Spinal cord (tissue), 9 donors: ENCODE measurements at regions not wholly inside any gene's neighbourhood (a gene's known extent, or its start where the extent isn't known, plus 50 kb on each side); places are given as distances from the start of the nearest gene placed in this dataset.
"Not testable (repeated sequence)": the region's sequence is repeated elsewhere in the genome, so short reads cannot be mapped to it uniquely, and the experiment has no call there.

ENCODE experiments used
- DNase-seq, 6 donors: peaks; one replicate each; pipeline versions ENCODE4 v3.0.0 to v3.0.0-alpha.2; 2013 to 2015; ENCODE audit warnings: low spot score in 6 of 6, low read depth in 4 of 6
- H3K27ac ChIP-seq: one replicate; pipeline ENCODE4 v1.5.1; 2013; ENCODE audit warnings: low read depth, low read length, control low read depth
- H3K27me3 ChIP-seq: one replicate; pipeline ENCODE4 v1.6.1; 2013; ENCODE audit warnings: low read length; ENCODE audit not compliant: control insufficient read depth, insufficient read depth
- H3K36me3 ChIP-seq: one replicate; pipeline ENCODE4 v1.6.1; 2013; ENCODE audit warnings: low read length; ENCODE audit not compliant: control insufficient read depth, insufficient read depth
- H3K4me1 ChIP-seq: one replicate; pipeline ENCODE4 v1.6.1; 2013; ENCODE audit warnings: low read length; ENCODE audit not compliant: control insufficient read depth, insufficient read depth
- H3K4me3 ChIP-seq: one replicate; pipeline ENCODE4 v1.5.1; 2013; ENCODE audit warnings: low read depth, low read length, control low read depth
- H3K9me3 ChIP-seq: one replicate; pipeline ENCODE4 v1.6.1; 2013; ENCODE audit warnings: low read length; ENCODE audit not compliant: control insufficient read depth, insufficient read depth
- WGBS: methylation state at CpG from one replicate; pipeline ENCODE4 v1.1.5; 2013; ENCODE audit warnings: missing lambda C conversion rate; ENCODE audit not compliant: insufficient coverage; 5-methylcytosine and 5-hydroxymethylcytosine counted together
- donor health status: healthy.

DNA sequence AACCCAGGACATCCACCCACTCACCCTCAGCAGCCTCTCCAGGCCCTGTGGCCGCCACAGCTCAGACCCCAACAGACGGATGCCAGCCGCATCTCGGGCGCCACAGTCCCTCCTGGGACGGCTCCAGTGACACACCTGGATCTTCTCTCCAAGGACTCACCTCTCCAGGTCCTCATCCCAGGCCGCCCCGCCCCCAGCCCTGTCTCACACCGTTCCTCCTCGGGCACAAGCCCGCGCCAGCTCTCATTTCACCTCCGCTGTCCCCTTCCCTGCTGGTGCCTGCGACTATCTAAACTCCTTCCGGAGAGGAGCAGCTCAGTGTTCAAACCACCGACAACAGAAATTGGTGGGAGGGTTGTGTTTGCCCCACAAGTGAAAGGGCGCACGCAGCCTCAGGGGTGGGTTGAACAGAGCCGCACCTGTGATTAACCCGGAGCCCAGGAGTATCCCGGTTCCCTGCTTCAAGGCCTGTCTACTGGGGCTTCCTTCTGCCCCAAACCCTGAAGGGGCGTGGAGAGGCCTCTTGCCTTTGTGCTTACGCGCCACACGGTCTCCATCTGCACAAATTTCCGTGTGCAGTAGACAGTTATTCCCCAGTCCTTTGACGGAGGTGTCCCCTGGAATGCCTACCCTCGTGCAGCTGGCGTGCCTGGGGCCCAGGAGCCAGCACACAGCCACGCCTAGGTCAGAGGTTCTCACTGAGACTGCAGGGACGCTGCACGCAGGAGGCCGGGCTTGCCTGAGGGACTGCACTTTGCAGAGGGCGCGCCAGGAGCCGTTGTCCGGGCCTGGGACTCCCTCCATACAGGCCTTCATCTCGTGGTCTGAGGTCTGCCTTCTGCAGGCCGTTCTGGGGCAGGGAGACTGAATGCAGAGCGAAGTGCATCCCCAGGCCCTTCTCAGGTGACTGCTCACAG is 232.7 kb downstream of the DLL1 start:
- Histone ChIP-seq H3K27ac (no peak overlapping the region), H3K4me3 (no peak overlapping the region), H3K9me3 (no peaks in the 10 kb centered on the region), H3K4me1 (peaks cover 4% of the 10 kb centered on the region), H3K36me3 (no peaks in the 10 kb centered on the region), H3K27me3 (no peaks in the 10 kb centered on the region)
- DNase-seq = no peak
- 91% methylated on average over 30 of the region's 40 CpGs for WGBS

DNA sequence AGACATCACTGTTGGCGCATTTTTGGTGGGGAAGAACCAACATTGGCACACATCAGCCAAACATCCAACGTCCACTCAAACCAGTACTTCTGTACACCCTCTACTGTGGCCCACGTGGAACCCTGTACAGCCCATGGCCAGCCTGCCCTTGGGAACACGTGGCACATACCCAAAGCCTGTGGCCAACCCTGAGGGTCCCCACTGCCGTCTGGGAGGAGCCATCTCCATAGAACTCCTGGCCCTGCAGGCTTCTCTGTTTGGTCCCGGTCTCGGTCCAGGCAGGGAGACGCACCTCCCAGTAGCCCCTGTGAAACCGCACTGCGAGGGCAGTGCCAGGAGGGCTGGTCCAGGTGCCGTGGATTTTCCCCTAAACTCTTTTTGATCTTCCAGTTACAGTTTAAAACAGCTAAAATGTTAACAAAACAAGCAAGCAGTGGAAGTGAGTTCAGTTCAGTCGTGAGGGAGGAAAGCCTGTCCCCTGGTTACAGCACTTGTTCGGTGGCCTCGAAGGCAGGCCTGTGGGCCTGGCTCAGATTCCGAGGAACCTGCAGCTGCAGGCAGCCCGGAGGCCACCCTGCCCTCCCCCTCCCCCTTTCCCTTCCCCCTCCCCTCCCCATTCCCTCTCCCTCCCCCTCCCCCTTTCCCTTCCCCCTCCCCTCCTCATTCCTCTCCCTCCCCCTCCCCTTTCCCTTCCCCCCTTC is 233.7 kb downstream of the DLL1 start:
- DNase-seq = no peak
- WGBS = 87% methylated on average over 12 of the region's 16 CpGs

DNA sequence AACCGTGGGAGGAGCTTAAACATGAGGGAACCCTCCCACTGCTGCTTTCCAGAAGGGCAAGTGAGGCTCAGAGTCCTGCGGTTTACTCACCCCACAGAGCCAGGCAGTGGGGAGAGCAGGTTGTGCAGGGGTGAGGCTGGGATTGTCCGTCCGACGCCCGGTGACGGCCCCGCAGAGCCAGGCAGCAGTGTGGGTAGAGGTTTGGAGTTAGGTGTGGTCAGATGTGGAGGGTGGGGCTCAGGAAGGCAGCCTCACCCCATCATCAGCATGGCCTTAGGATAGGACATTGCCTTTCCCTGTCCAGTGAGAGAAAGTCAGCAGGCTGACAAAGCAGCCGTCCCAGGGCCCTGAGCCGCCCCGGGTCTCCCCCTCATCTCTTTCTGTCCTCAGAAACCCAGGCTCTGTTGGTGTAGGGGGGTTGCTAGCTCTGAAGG is 234.6 kb downstream of the DLL1 start:
- DNase-seq = no peak
- H3K27ac ChIP-seq = no peak overlapping the region
- 95% methylated on average over 2 of the region's 11 CpGs for WGBS
- H3K9me3 ChIP-seq = no peaks in the 10 kb centered on the region
- H3K27me3 ChIP-seq = no peaks in the 10 kb centered on the region
- no peak overlapping the region for H3K4me3 ChIP-seq
- no peaks in the 10 kb centered on the region for H3K4me1 ChIP-seq
- H3K36me3 ChIP-seq = no peaks in the 10 kb centered on the region

More for the DNA sequence above, 233.7 kb downstream of the DLL1 start:
- no peaks in the 10 kb centered on the region for H3K36me3 ChIP-seq
- H3K27ac ChIP-seq = no peak overlapping the region
- no peak overlapping the region for H3K4me3 ChIP-seq
- no peaks in the 10 kb centered on the region for H3K4me1 ChIP-seq
- no peaks in the 10 kb centered on the region for H3K9me3 ChIP-seq
- no peaks in the 10 kb centered on the region for H3K27me3 ChIP-seq

DNA sequence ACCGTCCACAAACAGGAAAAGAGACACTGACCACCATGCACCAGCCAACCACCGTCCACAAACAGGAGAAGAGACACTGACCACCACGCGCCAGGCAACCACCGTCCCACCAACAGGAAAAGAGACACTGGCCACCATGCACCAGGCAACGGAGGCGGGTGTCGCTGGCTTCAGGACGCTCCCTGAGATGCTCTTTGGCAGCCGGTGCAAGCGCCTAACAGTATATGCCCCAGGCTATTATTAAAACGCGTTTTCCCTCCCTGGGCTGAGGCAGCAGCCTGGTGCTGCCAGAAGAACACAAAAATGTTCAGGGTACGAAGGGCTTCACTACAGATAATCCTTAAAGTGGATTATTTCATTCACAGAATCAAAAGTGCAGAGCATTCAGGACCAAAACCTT is 235.1 kb downstream of the DLL1 start:
- H3K27me3 ChIP-seq, H3K9me3 ChIP-seq, DNase-seq, H3K36me3 ChIP-seq, H3K4me1 ChIP-seq, H3K27ac ChIP-seq, H3K4me3 ChIP-seq: not testable (repeated sequence)
- WGBS = 85% methylated on average over 12 of the region's 14 CpGs

DNA sequence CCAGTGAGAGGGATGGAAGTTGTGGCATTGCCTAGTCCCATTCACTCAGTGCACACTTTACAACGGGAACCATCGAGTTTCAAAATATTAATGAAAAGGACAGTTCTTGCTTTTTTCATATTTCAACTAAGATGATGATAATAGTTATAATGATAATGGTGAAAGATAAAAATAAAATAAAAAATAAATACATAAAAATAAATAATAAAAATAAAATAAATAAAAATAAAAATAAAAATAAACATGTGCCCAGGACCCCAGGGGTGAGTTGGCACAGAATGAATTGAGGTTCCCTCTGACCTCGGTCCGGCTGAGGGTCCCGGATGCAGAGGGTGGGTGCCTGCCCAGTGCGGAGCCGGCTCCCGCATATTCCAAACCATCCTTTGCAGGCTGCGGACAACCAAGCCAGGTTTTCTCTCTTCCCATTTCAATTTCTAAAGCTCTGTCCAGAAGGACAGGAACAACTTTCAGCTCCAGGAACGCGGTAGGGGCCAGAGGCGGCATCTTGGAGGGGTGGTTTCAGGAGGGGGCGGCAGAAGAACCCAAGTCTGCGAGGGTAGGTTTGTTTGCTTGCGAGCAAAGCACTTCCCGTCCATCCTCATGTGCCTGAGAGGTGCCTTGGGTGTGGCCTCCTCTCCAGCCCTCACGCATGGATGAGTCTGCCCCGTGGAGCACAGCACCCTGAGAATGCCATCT is 236.8 kb downstream of the DLL1 start:
- 93% methylated on average over 10 of the region's 18 CpGs for WGBS
- Histone ChIP-seq H3K4me1 (peaks cover 11% of the 10 kb centered on the region), H3K36me3 (no peaks in the 10 kb centered on the region), H3K4me3 (no peak overlapping the region), H3K27me3 (no peaks in the 10 kb centered on the region), H3K27ac (no peak overlapping the region), H3K9me3 (no peaks in the 10 kb centered on the region)
- DNase-seq = no peak

DNA sequence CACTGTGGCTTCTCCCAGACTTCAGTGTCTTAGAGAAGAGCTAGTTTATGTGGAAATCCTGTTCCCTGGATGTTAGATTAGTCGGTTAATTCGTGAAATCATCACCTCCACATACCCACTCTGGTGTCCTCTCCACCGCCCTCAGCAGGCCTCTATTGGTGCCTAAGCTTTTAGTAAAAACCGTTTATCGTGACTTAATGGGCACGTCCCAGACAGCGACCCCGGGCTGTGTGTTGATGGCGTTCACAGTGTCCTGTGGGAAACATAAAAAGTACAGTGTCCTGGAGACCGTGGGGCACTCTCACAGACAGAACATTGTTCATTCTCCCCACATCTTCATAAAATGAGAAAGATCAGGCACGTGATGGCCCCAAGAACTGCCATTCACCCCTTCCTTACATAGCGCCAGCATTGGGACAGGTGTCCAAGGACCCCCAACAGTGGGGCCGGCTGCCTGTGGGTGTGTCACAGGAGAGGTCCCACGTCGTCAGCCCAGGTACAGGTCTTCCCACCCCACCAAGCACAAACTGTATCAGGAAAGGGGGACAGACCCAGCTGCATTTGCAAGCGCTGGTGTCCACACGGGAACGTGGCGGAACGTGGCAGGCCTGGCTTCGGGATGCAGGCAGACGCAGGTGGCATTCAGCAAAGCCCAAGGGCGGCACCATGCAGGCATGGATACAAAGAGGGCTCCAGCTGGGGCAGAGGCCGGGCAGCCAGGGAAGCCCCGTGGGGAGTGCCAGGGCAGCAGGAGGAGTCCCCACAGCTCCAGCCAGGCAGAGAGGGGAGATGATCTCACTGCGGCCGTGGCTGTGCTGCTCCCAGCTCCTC is 237.7 kb downstream of the DLL1 start:
- no peaks in the 10 kb centered on the region for H3K27me3 ChIP-seq
- no peaks in the 10 kb centered on the region for H3K9me3 ChIP-seq
- no peak overlapping the region for H3K4me3 ChIP-seq
- H3K36me3 ChIP-seq = no peaks in the 10 kb centered on the region
- WGBS = 72% methylated on average over 15 of the region's 27 CpGs
- H3K27ac ChIP-seq = no peak overlapping the region
- peaks cover 11% of the 10 kb centered on the region for H3K4me1 ChIP-seq
- DNase-seq = no peak

DNA sequence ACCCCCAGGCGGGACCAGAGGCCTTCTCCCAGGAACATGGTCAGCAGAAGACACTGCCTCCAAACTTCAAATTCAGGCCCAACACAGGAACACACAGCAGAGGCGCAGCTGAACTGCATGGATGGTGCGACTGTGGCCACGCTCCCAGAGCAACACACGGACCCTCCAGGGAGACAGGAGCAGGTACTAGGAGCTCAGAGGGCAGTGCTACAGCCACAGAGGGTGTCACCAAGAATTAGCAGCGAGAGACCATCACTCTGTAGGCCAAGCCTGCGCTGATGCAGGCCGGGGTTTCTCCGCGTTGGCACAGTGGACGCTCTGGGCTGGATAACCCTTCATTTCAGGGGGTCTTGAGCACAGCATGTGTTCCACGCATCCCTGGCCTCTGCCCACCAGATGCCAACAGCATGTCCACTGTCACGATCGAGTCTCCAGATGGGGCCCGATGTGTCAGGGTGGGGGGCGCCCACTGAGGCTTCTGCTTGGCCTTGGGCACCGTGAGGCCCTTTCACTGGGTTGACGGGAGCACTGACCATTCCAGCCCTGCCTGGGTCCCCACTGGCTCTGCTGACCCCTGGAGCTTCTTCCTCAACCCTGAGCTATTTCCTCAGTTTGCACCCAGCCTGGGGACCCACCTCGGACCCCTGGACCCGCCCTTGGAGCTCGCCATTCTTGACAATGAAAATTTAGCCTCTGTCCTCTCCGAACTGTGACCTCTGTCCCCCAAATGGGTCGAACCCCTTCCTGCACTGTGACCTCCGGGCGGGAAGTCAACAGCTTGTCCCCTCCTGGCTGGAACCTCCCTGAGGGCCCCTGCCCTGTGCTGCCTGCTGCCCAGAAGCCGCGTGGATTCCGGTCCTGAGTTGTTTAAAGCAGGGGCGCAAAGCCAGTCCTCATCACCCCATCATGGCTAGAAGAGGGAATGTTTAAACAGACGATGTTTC is 239.4 kb downstream of the DLL1 start:
- no peak for DNase-seq
- Histone ChIP-seq H3K27me3 (no peaks in the 10 kb centered on the region), H3K4me3 (no peak overlapping the region), H3K9me3 (no peaks in the 10 kb centered on the region), H3K36me3 (no peaks in the 10 kb centered on the region), H3K27ac (no peak overlapping the region), H3K4me1 (peaks cover 11% of the 10 kb centered on the region)
- 92% methylated on average over 28 of the region's 30 CpGs for WGBS

DNA sequence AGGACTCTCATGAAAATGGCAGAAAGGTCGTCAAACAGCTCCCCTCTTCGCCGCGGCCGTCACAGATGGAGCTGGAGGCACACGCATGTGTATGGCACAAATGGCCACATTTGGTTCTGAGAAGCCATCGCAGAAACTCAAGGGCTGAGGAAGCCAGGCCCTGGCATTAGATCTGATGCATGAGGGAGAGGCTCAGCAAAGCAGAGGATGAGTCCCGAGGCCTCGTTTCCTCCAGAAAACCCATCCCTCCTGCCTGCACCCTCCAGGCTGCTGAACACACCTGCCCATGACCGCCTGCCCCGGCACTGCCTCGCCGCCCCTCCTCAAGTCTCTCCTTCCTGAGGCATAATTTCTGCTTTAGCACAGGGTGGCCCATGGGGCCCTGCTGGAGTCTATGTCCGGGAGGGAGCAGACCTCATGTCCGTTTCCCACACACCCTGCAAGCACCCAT is 240.3 kb downstream of the DLL1 start:
- DNase-seq = no peak
- H3K4me1 ChIP-seq = peaks cover 11% of the 10 kb centered on the region
- H3K36me3 ChIP-seq = no peaks in the 10 kb centered on the region
- WGBS = 94% methylated on average over 12 of the region's 15 CpGs
- H3K4me3 ChIP-seq = no peak overlapping the region
- no peaks in the 10 kb centered on the region for H3K27me3 ChIP-seq
- H3K9me3 ChIP-seq = no peaks in the 10 kb centered on the region
- no peak overlapping the region for H3K27ac ChIP-seq
